ENCODE measurements at regions not wholly inside any gene's neighbourhood (a gene's known extent, or its start where the extent isn't known, plus 50 kb on each side); places are given as distances from the start of the nearest gene placed in this dataset.

- no peak overlapping the region for H2AFZ ChIP-seq
- no peak overlapping the region for H3K4me2 ChIP-seq (ENCODE audit: unreplicated experiment)
- TF ChIP-seq EZH2 (IDR thresholded peaks at IDR 0.05; ENCODE audit: insufficient read depth, poor library complexity, severe bottlenecking) (no peak), EZH2phosphoT487 (IDR thresholded peaks at IDR 0.05; ENCODE audit: insufficient read depth, low read depth) (no peak)
- no peaks in the 10 kb centered on the region for H3K9me2 ChIP-seq (ENCODE audit: insufficient read depth)
- in situ Hi-C loops (cut with MboI): no loop called here
- no peaks in the 10 kb centered on the region for H3K4me1 ChIP-seq (ENCODE audit: insufficient read depth)
- no peaks in the 10 kb centered on the region for H3K9me3 ChIP-seq (ENCODE audit: low read depth)
- H3F3A ChIP-seq (ENCODE audit: insufficient read depth): no peaks in the 10 kb centered on the region
- H3K4me3 ChIP-seq: no peak overlapping the region
- no peaks in the 10 kb centered on the region for H3K36me3 ChIP-seq (ENCODE audit: low read depth)
- 67 to 71% methylated on average over 1 of the region's 1 CpG for WGBS, 2 experiments (ENCODE audit: low coverage in 1 of 2, low lambda C conversion rate in 2 of 2, missing lambda C conversion rate in 2 of 2)
- H4K20me1 ChIP-seq (ENCODE audit: insufficient read depth): no peaks in the 10 kb centered on the region
- no peaks in the 10 kb centered on the region for H3K79me2 ChIP-seq (ENCODE audit: insufficient read depth)
- H3K27ac ChIP-seq: no peak overlapping the region
- no peaks in the 10 kb centered on the region for H3K27me3 ChIP-seq (replicated peaks; ENCODE audit: insufficient read depth)
- H3K9ac ChIP-seq: no peak overlapping the region
- DNase-seq: no peak
Measured at GRCh38 chr1:99516141-99516540, 129.8 kb upstream of the PALMD start.

GRCh38 chr1:99520121-99520520 lies 125.8 kb upstream of the PALMD start:
- Histone ChIP-seq H3K4me2 (ENCODE audit: unreplicated experiment) (no peak overlapping the region), H4K20me1 (ENCODE audit: insufficient read depth) (no peaks in the 10 kb centered on the region), H3K27ac (no peak overlapping the region), H3K36me3 (ENCODE audit: low read depth) (no peaks in the 10 kb centered on the region), H3K27me3 (replicated peaks; ENCODE audit: insufficient read depth) (no peaks in the 10 kb centered on the region), H3K79me2 (ENCODE audit: insufficient read depth) (no peaks in the 10 kb centered on the region), H2AFZ (no peak overlapping the region), H3K4me1 (ENCODE audit: insufficient read depth) (no peaks in the 10 kb centered on the region), H3K9me3 (ENCODE audit: low read depth) (no peaks in the 10 kb centered on the region), H3K9ac (no peak overlapping the region), H3K4me3 (no peak overlapping the region), H3F3A (ENCODE audit: insufficient read depth) (no peaks in the 10 kb centered on the region), H3K9me2 (ENCODE audit: insufficient read depth) (no peaks in the 10 kb centered on the region)
- DNase-seq: no peak
- in situ Hi-C loops (cut with MboI): no loop called here
- TF ChIP-seq EZH2phosphoT487 (IDR thresholded peaks at IDR 0.05; ENCODE audit: insufficient read depth, low read depth) (no peak), EZH2 (IDR thresholded peaks at IDR 0.05; ENCODE audit: insufficient read depth, poor library complexity, severe bottlenecking) (no peak)

GRCh38 chr1:99525331-99525730 lies 120.6 kb upstream of the PALMD start:
- H3K36me3 ChIP-seq (ENCODE audit: low read depth): no peaks in the 10 kb centered on the region
- no peak overlapping the region for H2AFZ ChIP-seq
- H3F3A ChIP-seq (ENCODE audit: insufficient read depth): no peaks in the 10 kb centered on the region
- no peak overlapping the region for H3K9ac ChIP-seq
- no peak overlapping the region for H3K4me2 ChIP-seq (ENCODE audit: unreplicated experiment)
- no peak overlapping the region for H3K27ac ChIP-seq
- TF ChIP-seq EZH2 (IDR thresholded peaks at IDR 0.05; ENCODE audit: insufficient read depth, poor library complexity, severe bottlenecking) (no peak), EZH2phosphoT487 (IDR thresholded peaks at IDR 0.05; ENCODE audit: insufficient read depth, low read depth) (no peak)
- WGBS, 2 experiments (ENCODE audit: low coverage in 1 of 2, low lambda C conversion rate in 2 of 2, missing lambda C conversion rate in 2 of 2): 13 to 21% methylated on average over 1 of the region's 1 CpG
- H3K9me3 ChIP-seq (ENCODE audit: low read depth): no peaks in the 10 kb centered on the region
- no peaks in the 10 kb centered on the region for H3K9me2 ChIP-seq (ENCODE audit: insufficient read depth)
- H3K27me3 ChIP-seq (replicated peaks; ENCODE audit: insufficient read depth): no peaks in the 10 kb centered on the region
- H3K4me3 ChIP-seq: no peak overlapping the region
- peak; percentile 7 for DNase-seq
- no peaks in the 10 kb centered on the region for H3K4me1 ChIP-seq (ENCODE audit: insufficient read depth)
- in situ Hi-C loops (cut with MboI): no loop called here
- no peaks in the 10 kb centered on the region for H3K79me2 ChIP-seq (ENCODE audit: insufficient read depth)
- H4K20me1 ChIP-seq (ENCODE audit: insufficient read depth): no peaks in the 10 kb centered on the region

GRCh38 chr1:99527078-99527477 lies 118.8 kb upstream of the PALMD start:
- H3K27me3 ChIP-seq (replicated peaks; ENCODE audit: insufficient read depth): no peaks in the 10 kb centered on the region
- H3K9ac ChIP-seq: no peak overlapping the region
- DNase-seq: peak; percentile 61
- no peaks in the 10 kb centered on the region for H4K20me1 ChIP-seq (ENCODE audit: insufficient read depth)
- in situ Hi-C loops (cut with MboI): no loop called here
- TF ChIP-seq EZH2 (IDR thresholded peaks at IDR 0.05; ENCODE audit: insufficient read depth, poor library complexity, severe bottlenecking) (no peak), EZH2phosphoT487 (IDR thresholded peaks at IDR 0.05; ENCODE audit: insufficient read depth, low read depth) (no peak)
- no peak overlapping the region for H3K27ac ChIP-seq
- peak overlapping the region; percentile 2; the same call in 1 of the 2 replicates for H2AFZ ChIP-seq
- no peak overlapping the region for H3K4me3 ChIP-seq
- H3K9me2 ChIP-seq (ENCODE audit: insufficient read depth): no peaks in the 10 kb centered on the region
- H3K36me3 ChIP-seq (ENCODE audit: low read depth): no peaks in the 10 kb centered on the region
- no peaks in the 10 kb centered on the region for H3K9me3 ChIP-seq (ENCODE audit: low read depth)
- WGBS, 2 experiments (ENCODE audit: low coverage in 1 of 2, low lambda C conversion rate in 2 of 2, missing lambda C conversion rate in 2 of 2): 61 to 62% methylated on average over 3 of the region's 3 CpGs
- no peaks in the 10 kb centered on the region for H3K79me2 ChIP-seq (ENCODE audit: insufficient read depth)
- no peak overlapping the region for H3K4me2 ChIP-seq (ENCODE audit: unreplicated experiment)
- H3F3A ChIP-seq (ENCODE audit: insufficient read depth): no peaks in the 10 kb centered on the region
- H3K4me1 ChIP-seq (ENCODE audit: insufficient read depth): no peaks in the 10 kb centered on the region

GRCh38 chr1:99527545-99527944 lies 118.4 kb upstream of the PALMD start:
- WGBS, 2 experiments (ENCODE audit: low coverage in 1 of 2, low lambda C conversion rate in 2 of 2, missing lambda C conversion rate in 2 of 2): 40 to 46% methylated on average over 3 of the region's 3 CpGs
- Histone ChIP-seq H3K4me1 (ENCODE audit: insufficient read depth) (no peaks in the 10 kb centered on the region), H4K20me1 (ENCODE audit: insufficient read depth) (no peaks in the 10 kb centered on the region), H3K27ac (no peak overlapping the region), H3K27me3 (replicated peaks; ENCODE audit: insufficient read depth) (no peaks in the 10 kb centered on the region), H3K9me2 (ENCODE audit: insufficient read depth) (no peaks in the 10 kb centered on the region), H3K9ac (no peak overlapping the region), H3K9me3 (ENCODE audit: low read depth) (no peaks in the 10 kb centered on the region), H3K36me3 (ENCODE audit: low read depth) (no peaks in the 10 kb centered on the region), H2AFZ (no peak overlapping the region; the same call in 1 of the 2 replicates), H3K4me3 (no peak overlapping the region), H3K79me2 (ENCODE audit: insufficient read depth) (no peaks in the 10 kb centered on the region), H3F3A (ENCODE audit: insufficient read depth) (no peaks in the 10 kb centered on the region), H3K4me2 (ENCODE audit: unreplicated experiment) (no peak overlapping the region)
- no peak for DNase-seq
- TF ChIP-seq EZH2phosphoT487 (IDR thresholded peaks at IDR 0.05; ENCODE audit: insufficient read depth, low read depth) (no peak), EZH2 (IDR thresholded peaks at IDR 0.05; ENCODE audit: insufficient read depth, poor library complexity, severe bottlenecking) (no peak)
- in situ Hi-C loops (cut with MboI): no loop called here

Measured in GM23248 (cell line).